IPS-18a (cell line): ENCODE measurements at regions not wholly inside any gene's neighbourhood (a gene's known extent, or its start where the extent isn't known, plus 50 kb on each side); places are given as distances from the start of the nearest gene placed in this dataset.

Source experiments
- H3K27ac ChIP-seq: one replicate; pipeline ENCODE4 v1.5.1; 2013; ENCODE audit warnings: low read length
- H3K27me3 ChIP-seq: one replicate; pipeline ENCODE4 v1.6.1; 2013; ENCODE audit warnings: mild to moderate bottlenecking, low read length; ENCODE audit not compliant: control insufficient read depth, insufficient read depth
- H3K36me3 ChIP-seq: one replicate; pipeline ENCODE4 v1.6.1; 2013; ENCODE audit warnings: low read depth, low read length; ENCODE audit not compliant: control insufficient read depth
- H3K4me1 ChIP-seq: one replicate; pipeline ENCODE4 v1.6.1; 2013; ENCODE audit warnings: low read depth, low read length; ENCODE audit not compliant: control insufficient read depth
- H3K4me3 ChIP-seq: one replicate; pipeline ENCODE4 v1.5.1; 2013; ENCODE audit warnings: low read length
- H3K9ac ChIP-seq: one replicate; pipeline ENCODE4 v1.6.1; 2013; ENCODE audit warnings: mild to moderate bottlenecking, low read length, moderate library complexity
- H3K9me3 ChIP-seq: one replicate; pipeline ENCODE4 v1.6.1; 2013; ENCODE audit warnings: low read depth, low read length; ENCODE audit not compliant: control insufficient read depth

DNA sequence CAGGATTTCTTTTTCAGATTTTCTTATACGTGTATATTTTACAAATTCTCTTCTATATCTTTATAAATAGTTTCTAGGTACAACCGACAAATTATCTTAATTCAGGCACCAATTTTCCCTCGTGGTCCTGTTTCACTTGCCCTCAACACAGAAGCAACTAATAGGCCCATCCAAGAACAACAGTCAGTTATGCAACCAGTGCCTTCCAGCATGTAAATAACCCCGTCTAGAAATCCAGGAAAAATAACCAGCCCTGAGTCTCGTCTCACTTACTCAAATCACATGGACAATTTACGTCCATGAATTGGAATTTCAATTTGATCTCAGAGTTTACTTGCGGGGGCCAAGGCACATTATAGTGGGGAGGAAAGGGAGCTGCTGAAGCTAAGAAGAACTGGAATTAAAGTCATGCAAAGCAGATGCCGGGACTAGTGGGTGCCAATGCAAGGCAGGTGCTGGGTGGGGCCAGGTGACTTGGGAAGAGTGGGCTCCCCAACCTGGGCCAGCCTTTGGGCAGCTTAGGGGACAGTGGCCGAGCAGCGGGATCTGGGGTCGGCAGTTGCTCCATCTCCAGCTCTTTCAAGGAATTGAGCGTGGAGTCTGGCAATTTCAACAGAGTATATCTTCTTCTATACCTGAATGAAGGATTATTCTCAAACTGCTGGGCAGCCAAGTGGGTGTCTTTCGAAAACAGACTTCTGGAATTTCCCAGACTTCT, 121.7 kb downstream of the EDN3 start:
- H3K36me3 ChIP-seq = no peaks in the 10 kb centered on the region
- H3K9me3 ChIP-seq = no peaks in the 10 kb centered on the region
- H3K9ac ChIP-seq = no peak overlapping the region
- no peaks in the 10 kb centered on the region for H3K4me1 ChIP-seq
- no peak overlapping the region for H3K4me3 ChIP-seq
- no peaks in the 10 kb centered on the region for H3K27me3 ChIP-seq
- H3K27ac ChIP-seq = no peak overlapping the region

DNA sequence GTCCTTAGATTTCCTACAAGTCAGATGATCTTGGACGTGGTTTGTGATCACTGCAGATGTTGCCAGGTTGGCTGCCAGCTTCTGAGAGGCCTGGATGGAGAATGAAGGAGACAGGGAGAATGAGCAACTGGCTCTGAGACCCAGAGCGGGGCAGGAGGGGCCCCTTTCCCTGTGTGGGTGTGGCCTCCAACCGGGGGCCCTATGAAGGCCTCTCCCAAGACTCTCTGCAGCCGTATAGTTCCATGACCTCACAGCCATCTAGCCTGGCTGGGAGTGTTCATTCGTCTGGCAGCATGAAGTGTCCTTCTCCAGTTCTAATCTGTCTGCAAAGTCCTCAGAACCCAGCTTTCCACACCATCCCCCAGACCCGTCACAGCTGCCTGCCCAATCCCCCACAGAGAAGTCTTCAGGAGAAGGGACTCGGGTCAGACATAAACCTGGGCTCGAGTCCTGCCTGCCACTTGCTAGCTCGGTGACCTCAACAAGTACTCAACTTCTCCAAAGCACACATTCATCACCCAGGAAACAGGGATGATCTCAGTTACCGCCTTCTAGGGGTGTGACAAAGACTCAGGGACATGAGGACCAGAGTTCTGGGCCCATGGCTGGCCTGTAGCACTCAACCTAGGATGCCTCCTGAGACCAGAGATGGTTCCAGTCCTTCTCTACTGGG, 122.6 kb downstream of the EDN3 start:
- Histone ChIP-seq H3K9ac (no peak overlapping the region), H3K4me3 (no peak overlapping the region), H3K27me3 (no peaks in the 10 kb centered on the region), H3K4me1 (no peaks in the 10 kb centered on the region), H3K36me3 (no peaks in the 10 kb centered on the region), H3K27ac (no peak overlapping the region), H3K9me3 (no peaks in the 10 kb centered on the region)

DNA sequence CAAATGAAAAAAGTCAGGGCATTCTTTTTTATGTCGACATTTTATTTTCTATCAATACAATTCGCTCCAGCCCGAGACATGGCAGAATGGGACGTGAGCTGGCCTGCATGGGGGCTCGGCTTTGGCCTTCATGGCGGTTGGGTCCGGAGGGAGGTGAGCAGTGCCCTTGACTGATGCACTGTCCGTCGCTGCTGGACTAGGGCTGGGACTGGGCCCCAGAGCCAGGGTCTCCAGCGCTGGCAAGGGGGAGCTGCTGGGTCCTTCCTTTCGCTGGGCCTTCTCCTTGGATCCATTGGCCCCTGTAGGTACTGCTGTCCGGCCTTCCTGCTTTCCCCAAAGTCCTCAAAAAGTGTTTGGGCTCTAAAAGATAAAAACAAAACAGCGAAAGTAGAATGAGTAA, 124.6 kb downstream of the EDN3 start:
- Histone ChIP-seq H3K9ac (no peak overlapping the region), H3K4me3 (no peak overlapping the region), H3K27me3 (no peaks in the 10 kb centered on the region), H3K9me3 (no peaks in the 10 kb centered on the region), H3K27ac (no peak overlapping the region), H3K4me1 (no peaks in the 10 kb centered on the region), H3K36me3 (no peaks in the 10 kb centered on the region)

DNA sequence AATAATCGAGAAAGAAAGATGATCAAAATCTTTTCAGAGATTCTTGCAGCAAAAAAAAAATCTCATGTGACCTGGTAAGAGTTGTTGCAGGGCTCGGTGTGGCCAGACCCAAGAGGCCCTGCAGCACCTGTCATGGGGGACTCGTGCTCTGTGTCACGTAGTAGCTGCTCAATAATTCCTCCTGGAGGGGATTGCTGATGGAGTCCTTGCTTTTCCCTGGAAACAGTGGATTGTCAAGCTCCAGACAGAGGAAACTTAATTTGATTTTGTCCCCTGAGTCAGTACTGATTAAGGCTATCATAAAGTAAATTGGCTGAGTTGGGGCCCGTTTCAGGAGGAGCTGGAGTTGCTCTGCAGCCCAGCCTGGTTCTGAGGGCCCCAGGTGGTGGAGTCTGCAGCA, 125.2 kb downstream of the EDN3 start:
- H3K4me1 ChIP-seq = no peaks in the 10 kb centered on the region
- H3K9me3 ChIP-seq = no peaks in the 10 kb centered on the region
- no peaks in the 10 kb centered on the region for H3K36me3 ChIP-seq
- no peak overlapping the region for H3K4me3 ChIP-seq
- no peak overlapping the region for H3K9ac ChIP-seq
- no peak overlapping the region for H3K27ac ChIP-seq
- H3K27me3 ChIP-seq = no peaks in the 10 kb centered on the region

DNA sequence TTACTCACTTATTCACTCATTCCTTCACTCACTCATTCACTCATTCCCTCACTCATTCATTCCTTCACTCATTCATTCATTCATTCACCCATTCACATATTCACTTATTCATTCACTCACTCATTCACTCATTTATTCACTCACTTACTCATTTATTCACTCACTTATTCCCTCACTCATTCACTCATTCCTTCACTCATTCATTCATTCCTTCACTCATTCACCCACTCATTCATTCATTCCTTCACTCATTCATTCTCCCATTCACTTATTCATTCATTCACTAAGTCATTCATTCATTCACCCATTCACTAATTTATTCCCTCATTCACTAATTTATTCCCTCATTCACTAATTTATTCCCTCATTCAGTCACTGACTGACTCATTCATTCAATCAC, 127.6 kb downstream of the EDN3 start:
- Histone ChIP-seq H3K9ac (no peak overlapping the region), H3K9me3 (no peaks in the 10 kb centered on the region)

DNA sequence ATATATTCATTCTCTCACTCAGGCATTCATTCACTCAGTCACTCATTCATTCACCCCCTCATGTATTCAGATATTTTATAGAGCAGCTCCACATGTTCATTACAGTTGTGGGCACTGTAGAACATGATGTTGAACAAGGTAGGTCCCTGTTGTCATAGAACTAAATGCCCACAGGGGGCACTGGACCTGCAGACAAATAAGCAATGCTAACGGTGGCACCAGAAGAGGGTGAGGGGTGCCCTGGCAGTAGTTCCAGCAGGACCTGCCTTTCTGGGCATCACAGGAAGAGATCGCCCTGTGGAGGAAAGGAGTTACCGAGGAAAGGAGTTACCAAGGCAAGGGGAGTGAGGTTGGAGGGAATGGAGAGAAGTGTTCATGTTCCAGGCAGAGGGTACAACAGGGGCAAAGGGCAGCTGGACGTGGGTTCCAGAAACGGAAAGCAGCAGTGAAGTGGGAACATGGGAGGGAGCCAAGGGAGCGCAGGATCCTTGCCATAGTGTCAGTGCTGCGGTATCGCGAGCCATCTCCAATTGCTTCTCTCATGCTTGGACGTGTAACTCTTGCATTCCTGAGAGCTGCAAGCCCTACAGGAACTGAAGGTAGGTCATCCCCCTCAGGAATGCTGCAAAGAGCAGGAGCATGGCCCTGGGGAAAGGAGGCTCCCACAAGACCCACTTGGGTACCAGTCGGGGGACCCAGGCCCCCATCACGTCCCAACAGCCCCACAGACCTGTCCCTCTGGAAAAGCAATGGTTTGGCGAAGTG, 128.2 kb downstream of the EDN3 start:
- no peak overlapping the region for H3K4me3 ChIP-seq
- H3K9me3 ChIP-seq = no peaks in the 10 kb centered on the region
- H3K27ac ChIP-seq = no peak overlapping the region
- no peaks in the 10 kb centered on the region for H3K27me3 ChIP-seq
- no peak overlapping the region for H3K9ac ChIP-seq
- no peaks in the 10 kb centered on the region for H3K36me3 ChIP-seq
- H3K4me1 ChIP-seq = no peaks in the 10 kb centered on the region

More for the DNA sequence above, 127.6 kb downstream of the EDN3 start:
- Histone ChIP-seq H3K4me1 (no peaks in the 10 kb centered on the region), H3K4me3 (no peak overlapping the region), H3K36me3 (no peaks in the 10 kb centered on the region), H3K27ac (no peak overlapping the region), H3K27me3 (no peaks in the 10 kb centered on the region)

DNA sequence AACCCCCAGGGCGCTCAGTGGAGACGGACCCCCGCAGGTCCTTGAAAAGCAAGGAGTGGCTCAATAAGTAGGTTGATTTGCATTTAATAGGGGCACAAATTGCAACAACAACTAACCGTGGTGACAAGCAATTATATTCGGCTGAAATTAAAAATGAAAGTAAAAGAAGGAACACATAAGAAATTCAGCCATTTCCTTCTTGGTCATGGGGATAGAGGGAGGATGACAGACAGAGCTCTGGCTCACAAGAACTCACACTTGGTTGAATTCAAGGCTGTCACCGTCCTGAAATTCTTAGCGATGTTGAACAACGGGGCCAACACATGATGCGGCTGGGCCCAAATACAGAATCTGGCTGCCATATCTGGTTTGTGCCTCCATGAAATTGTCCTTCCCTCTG, 129.0 kb downstream of the EDN3 start:
- no peaks in the 10 kb centered on the region for H3K27me3 ChIP-seq
- H3K4me1 ChIP-seq = no peaks in the 10 kb centered on the region
- no peak overlapping the region for H3K27ac ChIP-seq
- H3K9ac ChIP-seq = no peak overlapping the region
- H3K9me3 ChIP-seq = no peaks in the 10 kb centered on the region
- no peaks in the 10 kb centered on the region for H3K36me3 ChIP-seq
- H3K4me3 ChIP-seq = no peak overlapping the region

DNA sequence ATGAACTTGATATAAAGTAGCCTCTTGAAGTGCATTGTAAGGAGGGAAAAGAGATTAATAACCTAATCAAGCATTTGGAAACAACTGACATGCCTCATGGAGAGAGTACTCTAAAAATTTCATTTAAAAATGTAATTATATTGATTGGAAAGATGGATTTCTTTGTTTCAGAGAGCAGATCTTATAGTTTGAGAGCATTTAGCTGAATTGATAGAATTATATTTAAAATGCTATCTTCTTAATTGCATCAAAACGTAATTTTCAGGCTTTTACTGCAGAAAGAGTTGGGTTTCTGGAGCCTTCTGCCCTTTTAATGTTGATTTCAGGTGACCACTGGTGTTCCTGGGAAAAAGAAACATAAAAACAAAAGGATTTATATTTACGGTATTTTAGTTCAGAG, 130.6 kb downstream of the EDN3 start:
- Histone ChIP-seq H3K36me3 (no peaks in the 10 kb centered on the region), H3K9ac (no peak overlapping the region), H3K9me3 (no peaks in the 10 kb centered on the region), H3K4me3 (no peak overlapping the region), H3K4me1 (no peaks in the 10 kb centered on the region), H3K27me3 (no peaks in the 10 kb centered on the region), H3K27ac (no peak overlapping the region)

DNA sequence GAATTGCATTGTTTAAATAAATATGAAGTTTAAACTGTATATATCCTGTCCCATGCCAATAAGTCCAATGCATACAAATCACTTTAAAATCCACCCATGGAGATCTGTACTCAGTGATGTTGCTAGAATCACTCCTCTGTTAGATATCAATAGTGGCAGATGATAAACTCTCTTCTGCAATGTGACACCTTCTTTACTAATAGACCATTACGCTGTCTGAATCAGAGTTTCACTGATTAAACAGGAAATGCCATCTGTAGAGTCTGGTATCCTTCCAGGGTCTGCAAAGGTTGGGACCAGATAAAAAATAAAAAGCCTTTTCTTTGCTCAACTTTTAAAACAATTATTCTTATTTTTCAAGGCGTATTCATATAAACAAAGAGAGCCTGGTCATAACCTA, 134.5 kb downstream of the EDN3 start:
- H3K36me3 ChIP-seq = no peaks in the 10 kb centered on the region
- no peaks in the 10 kb centered on the region for H3K9me3 ChIP-seq
- no peak overlapping the region for H3K9ac ChIP-seq
- no peak overlapping the region for H3K27ac ChIP-seq
- no peaks in the 10 kb centered on the region for H3K4me1 ChIP-seq
- H3K27me3 ChIP-seq = no peaks in the 10 kb centered on the region
- H3K4me3 ChIP-seq = no peak overlapping the region

DNA sequence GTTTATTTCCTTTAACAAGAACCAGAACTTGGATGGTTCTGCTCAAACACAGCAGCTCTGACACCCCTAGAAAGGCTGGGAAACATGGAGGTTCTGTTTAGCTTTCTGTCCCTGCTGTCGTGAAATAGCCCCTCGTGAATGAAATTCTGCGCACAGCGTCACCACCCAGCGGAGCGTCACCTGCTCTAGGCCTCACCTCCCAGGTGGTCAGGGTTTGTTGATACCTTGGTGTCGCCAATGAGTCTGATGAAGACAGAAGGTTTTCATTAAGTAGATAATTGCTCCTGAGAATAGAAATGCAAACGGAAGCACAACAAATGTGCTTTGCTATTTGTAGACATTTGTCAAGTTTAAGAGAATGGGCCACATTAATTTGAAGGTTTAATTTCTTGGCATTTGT, 135.1 kb downstream of the EDN3 start:
- Histone ChIP-seq H3K36me3 (no peaks in the 10 kb centered on the region), H3K4me3 (no peak overlapping the region), H3K9ac (no peak overlapping the region), H3K9me3 (no peaks in the 10 kb centered on the region), H3K27ac (no peak overlapping the region), H3K27me3 (no peaks in the 10 kb centered on the region), H3K4me1 (no peaks in the 10 kb centered on the region)

DNA sequence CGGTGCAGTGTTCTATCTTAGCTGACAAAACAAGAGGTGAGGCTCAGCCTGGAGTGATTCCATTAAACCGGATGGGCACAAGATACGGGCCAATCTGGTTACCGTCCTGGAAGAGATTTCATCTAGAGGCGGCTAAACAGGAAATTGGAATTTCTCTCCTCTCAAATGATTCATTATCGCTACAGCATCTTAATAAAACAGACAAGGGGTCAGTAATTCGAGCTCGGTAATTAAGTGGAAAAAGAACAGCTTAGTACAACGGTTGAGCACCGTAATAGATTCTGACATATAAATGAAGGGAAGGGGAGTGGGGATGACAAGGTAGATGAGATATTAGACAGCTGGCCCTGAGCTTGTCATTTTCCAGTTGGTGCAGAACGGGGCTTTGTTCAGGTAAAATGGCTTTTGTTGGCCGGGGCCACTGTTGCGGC, 137.2 kb downstream of the EDN3 start:
- Histone ChIP-seq H3K27ac (no peak overlapping the region), H3K9me3 (no peaks in the 10 kb centered on the region), H3K9ac (no peak overlapping the region), H3K4me1 (no peaks in the 10 kb centered on the region), H3K36me3 (no peaks in the 10 kb centered on the region), H3K4me3 (no peak overlapping the region), H3K27me3 (no peaks in the 10 kb centered on the region)
